ENCODE measurements at regions not wholly inside any gene's neighbourhood (a gene's known extent, or its start where the extent isn't known, plus 50 kb on each side); places are given as distances from the start of the nearest gene placed in this dataset.

- H3K27me3 ChIP-seq (ENCODE audit: insufficient read depth, low read length): no peaks in the 10 kb centered on the region
- ATAC-seq: no peak
- H3K9ac ChIP-seq (ENCODE audit: low read length): no peak overlapping the region
- ChIA-PET RAD21 (ENCODE audit: low non-redundant PET in 1 of 2, low total read pairs in 2 of 2, uncharacterized antibody in 2 of 2, unreplicated experiment in 2 of 2) (no interaction called here), CTCF (no interaction called here), POLR2A (no interaction called here)
- no peak overlapping the region for H3K4me2 ChIP-seq (ENCODE audit: low read length)
- H3K4me3 ChIP-seq (replicated peaks in 1 of 2; ENCODE audit: low read depth in 1 of 2, low read length in 2 of 2): no peak overlapping the region
- no peak overlapping the region for H2AFZ ChIP-seq (ENCODE audit: low read depth, low read length, poor library complexity, severe bottlenecking)
- H3K9me2 ChIP-seq (ENCODE audit: insufficient read depth): no peaks in the 10 kb centered on the region
- no peaks in the 10 kb centered on the region for H3K9me3 ChIP-seq (ENCODE audit: control insufficient read depth in 1 of 2, insufficient read depth in 1 of 2, low read depth in 1 of 2, low read length in 2 of 2)
- no peaks in the 10 kb centered on the region for H3K36me3 ChIP-seq (ENCODE audit: control insufficient read depth in 1 of 2, insufficient read depth in 2 of 2, low read length in 2 of 2)
- TF ChIP-seq SIN3A (IDR thresholded peaks at IDR 0.05; ENCODE audit: low read depth) (no peak), ZBTB33 (IDR thresholded peaks at IDR 0.05; ENCODE audit: extremely low read depth, insufficient replicate concordance, low read length) (no peak), TCF7L2 (IDR thresholded peaks at IDR 0.05; ENCODE audit: borderline replicate concordance, extremely low read depth, insufficient read depth, insufficient read length) (no peak), CEBPB (IDR thresholded peaks at IDR 0.05; ENCODE audit: low read depth) (no peak), ELF1 (IDR thresholded peaks at IDR 0.05; ENCODE audit: borderline replicate concordance, low read depth) (no peak)
- intact Hi-C loops (cut with micrococcal nuclease): no loop called here
- no peak overlapping the region for H3K27ac ChIP-seq (ENCODE audit: low read depth, low read length)
- BruUV-seq (replicated peaks): no TSS peak
- H3K79me2 ChIP-seq (ENCODE audit: insufficient read depth, low read length): no peaks in the 10 kb centered on the region
- DNase-seq (ENCODE audit: low read depth, low spot score): no peak
- no peaks in the 10 kb centered on the region for H3K4me1 ChIP-seq (ENCODE audit: control insufficient read depth in 1 of 2, insufficient read depth in 2 of 2, low read length in 2 of 2)
- no peaks in the 10 kb centered on the region for H4K20me1 ChIP-seq (ENCODE audit: insufficient read depth)
These were observed 445.3 kb upstream of the ZEB2 start for GRCh38 chr2:144965172-144965571.

GRCh38 chr2:144963031-144963430 lies 443.1 kb upstream of the ZEB2 start:
- POLR2A ChIA-PET: no interaction called here
- Histone ChIP-seq H2AFZ (ENCODE audit: low read depth, low read length, poor library complexity, severe bottlenecking) (no peak overlapping the region), H3K27ac (ENCODE audit: low read depth, low read length) (no peak overlapping the region), H3K9ac (ENCODE audit: low read length) (no peak overlapping the region), H3K4me3 (replicated peaks in 1 of 2; ENCODE audit: low read depth in 1 of 2, low read length in 2 of 2) (no peak overlapping the region), H3K36me3 (ENCODE audit: control insufficient read depth in 1 of 2, insufficient read depth in 2 of 2, low read length in 2 of 2) (no peaks in the 10 kb centered on the region), H4K20me1 (ENCODE audit: insufficient read depth) (no peaks in the 10 kb centered on the region), H3K4me2 (ENCODE audit: low read length) (no peak overlapping the region), H3K79me2 (ENCODE audit: insufficient read depth, low read length) (no peaks in the 10 kb centered on the region), H3K4me1 (ENCODE audit: control insufficient read depth in 1 of 2, insufficient read depth in 2 of 2, low read length in 2 of 2) (no peaks in the 10 kb centered on the region), H3K9me2 (ENCODE audit: insufficient read depth) (no peaks in the 10 kb centered on the region), H3K9me3 (ENCODE audit: control insufficient read depth in 1 of 2, insufficient read depth in 1 of 2, low read depth in 1 of 2, low read length in 2 of 2) (no peaks in the 10 kb centered on the region), H3K27me3 (ENCODE audit: insufficient read depth, low read length) (no peaks in the 10 kb centered on the region)
- ATAC-seq (no peak), DNase-seq (ENCODE audit: low read depth, low spot score) (no peak)
- intact Hi-C loops (cut with micrococcal nuclease): no loop called here
- RAD21 ChIA-PET (ENCODE audit: low non-redundant PET in 1 of 2, low total read pairs in 2 of 2, uncharacterized antibody in 2 of 2, unreplicated experiment in 2 of 2): no interaction called here
- TF ChIP-seq ELF1 (IDR thresholded peaks at IDR 0.05; ENCODE audit: borderline replicate concordance, low read depth): no peak
- TF ChIP-seq JUND (IDR thresholded peaks at IDR 0.05): no peak
- TF ChIP-seq EZH2 (IDR thresholded peaks at IDR 0.05): no peak
- no peak for TF ChIP-seq SP1 (IDR thresholded peaks at IDR 0.05; ENCODE audit: low read depth)
- no peak for TF ChIP-seq CTCF (IDR thresholded peaks at IDR 0.05 in 2 of 3, conservative IDR thresholded peaks at IDR 0.05 in 1 of 3; ENCODE audit: borderline replicate concordance in 1 of 3, insufficient read depth in 1 of 3, low read depth in 2 of 3, low read length in 2 of 3)
- no peak for TF ChIP-seq TCF7L2 (IDR thresholded peaks at IDR 0.05; ENCODE audit: borderline replicate concordance, extremely low read depth, insufficient read depth, insufficient read length)
- TF ChIP-seq SRF (IDR thresholded peaks at IDR 0.05; ENCODE audit: low read depth): no peak
- TF ChIP-seq FOSL1 (IDR thresholded peaks at IDR 0.05; ENCODE audit: low read depth): no peak
- no peak for TF ChIP-seq POLR2A (IDR thresholded peaks at IDR 0.05; ENCODE audit: borderline replicate concordance, extremely low read depth, insufficient read depth, insufficient read length)
- TF ChIP-seq RAD21 (IDR thresholded peaks at IDR 0.05; ENCODE audit: low read depth): no peak
- TF ChIP-seq SIN3A (IDR thresholded peaks at IDR 0.05; ENCODE audit: low read depth): no peak
- TF ChIP-seq POLR2AphosphoS5 (IDR thresholded peaks at IDR 0.05; ENCODE audit: low read depth, low read length): no peak
- no TSS peak for BruUV-seq (replicated peaks)
- CTCF ChIA-PET: no interaction called here
